D341Med (cell line): ENCODE measurements at regions not wholly inside any gene's neighbourhood (a gene's known extent, or its start where the extent isn't known, plus 50 kb on each side); places are given as distances from the start of the nearest gene placed in this dataset.
"Not testable (repeated sequence)": the region's sequence is repeated elsewhere in the genome, so short reads cannot be mapped to it uniquely, and the experiment has no call there.

Source experiments
- DNase-seq: peaks from one replicate; pipeline ENCODE4 v3.0.0; 2012; ENCODE audit warnings: low spot score

- no peak for DNase-seq
These were observed 443.0 kb downstream of the PLK2 start for GRCh38 chr5:58016877-58017276.

- no peak for DNase-seq
These were observed 443.5 kb downstream of the PLK2 start for GRCh38 chr5:58016358-58016757.

GRCh38 chr5:58015175-58015574 is 444.7 kb downstream of the PLK2 start:
- no peak for DNase-seq

- no peak for DNase-seq
These were observed 446.2 kb downstream of the PLK2 start for GRCh38 chr5:58013542-58014258.

GRCh38 chr5:58012801-58013315 is 447.0 kb downstream of the PLK2 start:
- no peak for DNase-seq

- DNase-seq, result no peak
These were observed 447.8 kb downstream of the PLK2 start for GRCh38 chr5:58012102-58012501.

GRCh38 chr5:58011301-58011700 is 448.6 kb downstream of the PLK2 start:
- DNase-seq, result no peak

- no peak for DNase-seq
These were observed 450.1 kb downstream of the PLK2 start for GRCh38 chr5:58009754-58010153.

GRCh38 chr5:58002323-58002722 is 457.6 kb downstream of the PLK2 start:
- DNase-seq, result no peak

- no peak for DNase-seq
These were observed 466.0 kb downstream of the PLK2 start for GRCh38 chr5:57993866-57994265.

- DNase-seq, result no peak
These were observed 470.5 kb downstream of the PLK2 start for GRCh38 chr5:57989378-57989777.

GRCh38 chr5:57988813-57989212 is 471.1 kb downstream of the PLK2 start:
- DNase-seq, result no peak

GRCh38 chr5:57987552-57987951 is 472.3 kb downstream of the PLK2 start:
- DNase-seq, result no peak

GRCh38 chr5:57986761-57987341 is 473.0 kb downstream of the PLK2 start:
- DNase-seq, result no peak

GRCh38 chr5:57983426-57983825 is 476.5 kb downstream of the PLK2 start:
- DNase-seq, result no peak

GRCh38 chr5:57979671-57980070 is 480.2 kb downstream of the PLK2 start:
- no peak for DNase-seq

GRCh38 chr5:57976506-57976905 is 483.4 kb downstream of the PLK2 start:
- DNase-seq, result no peak

GRCh38 chr5:57972099-57972498 is 487.8 kb downstream of the PLK2 start:
- DNase-seq, result not testable (repeated sequence)

- no peak for DNase-seq
These were observed 478.0 kb upstream of the ACTBL2 start for GRCh38 chr5:57960569-57960968.

- DNase-seq, result no peak
These were observed 474.0 kb upstream of the ACTBL2 start for GRCh38 chr5:57956636-57957035.

- no peak for DNase-seq
These were observed 472.9 kb upstream of the ACTBL2 start for GRCh38 chr5:57955511-57955910.

GRCh38 chr5:57953792-57954191 is 471.2 kb upstream of the ACTBL2 start:
- DNase-seq, result no peak

GRCh38 chr5:57950616-57951228 is 468.1 kb upstream of the ACTBL2 start:
- DNase-seq, result no peak
